Esophagus muscularis mucosa (tissue), 4 donors: ENCODE measurements at regions not wholly inside any gene's neighbourhood (a gene's known extent, or its start where the extent isn't known, plus 50 kb on each side); places are given as distances from the start of the nearest gene placed in this dataset.

Experiments used
- CTCF ChIP-seq, 3 experiments: fragments of 200-600 bp in 2 of 3; fragments of 450-650 bp in 1 of 3; sonication (generic) in 2 of 3; IDR thresholded peaks; one replicate each; pipeline ENCODE4 v1.5.1; 2017 to 2019; ENCODE audit warnings: antibody characterized with exemption in 3 of 3, mild to moderate bottlenecking in 2 of 3, moderate library complexity in 1 of 3
- EP300 ChIP-seq: sonication (generic); formaldehyde crosslinking; IDR thresholded peaks from one replicate; pipeline ENCODE4 v1.6.1; 2017; ENCODE audit warnings: antibody characterized with exemption
- POLR2A ChIP-seq: fragments of 450-650 bp; IDR thresholded peaks from one replicate; pipeline ENCODE4 v1.6.1; 2017; ENCODE audit warnings: antibody characterized with exemption, moderate library complexity, mild to moderate bottlenecking, low read depth

- no peak for TF ChIP-seq CTCF (IDR thresholded peaks at IDR 0.05)
- no peak for TF ChIP-seq POLR2A
- no peak for TF ChIP-seq EP300
These were observed 75.0 kb upstream of the DYRK2 start for GRCh38 chr12:67573566-67573965.
